ENCODE measurements at regions not wholly inside any gene's neighbourhood (a gene's known extent, or its start where the extent isn't known, plus 50 kb on each side); places are given as distances from the start of the nearest gene placed in this dataset.

DNA sequence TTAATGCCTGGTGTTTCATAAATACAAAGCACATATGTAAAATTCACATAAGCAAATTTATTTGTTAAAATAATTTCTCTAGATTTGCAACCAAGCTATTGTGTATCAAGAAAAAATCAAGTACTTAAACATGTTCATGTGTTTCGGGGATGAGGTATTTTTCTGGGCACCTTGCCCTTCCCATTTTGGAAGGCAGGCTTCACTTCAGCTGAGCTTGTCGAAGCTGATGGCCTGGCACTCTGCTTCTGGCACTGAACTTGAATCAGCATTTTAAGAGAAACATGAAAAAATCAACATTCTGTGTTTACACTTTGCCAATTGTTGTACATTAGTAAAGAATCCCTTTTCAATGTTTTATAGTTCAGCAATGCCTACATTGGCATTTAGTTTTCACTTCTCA lies 179.1 kb upstream of the STEAP4 start:
- TF ChIP-seq, protein P1, sequence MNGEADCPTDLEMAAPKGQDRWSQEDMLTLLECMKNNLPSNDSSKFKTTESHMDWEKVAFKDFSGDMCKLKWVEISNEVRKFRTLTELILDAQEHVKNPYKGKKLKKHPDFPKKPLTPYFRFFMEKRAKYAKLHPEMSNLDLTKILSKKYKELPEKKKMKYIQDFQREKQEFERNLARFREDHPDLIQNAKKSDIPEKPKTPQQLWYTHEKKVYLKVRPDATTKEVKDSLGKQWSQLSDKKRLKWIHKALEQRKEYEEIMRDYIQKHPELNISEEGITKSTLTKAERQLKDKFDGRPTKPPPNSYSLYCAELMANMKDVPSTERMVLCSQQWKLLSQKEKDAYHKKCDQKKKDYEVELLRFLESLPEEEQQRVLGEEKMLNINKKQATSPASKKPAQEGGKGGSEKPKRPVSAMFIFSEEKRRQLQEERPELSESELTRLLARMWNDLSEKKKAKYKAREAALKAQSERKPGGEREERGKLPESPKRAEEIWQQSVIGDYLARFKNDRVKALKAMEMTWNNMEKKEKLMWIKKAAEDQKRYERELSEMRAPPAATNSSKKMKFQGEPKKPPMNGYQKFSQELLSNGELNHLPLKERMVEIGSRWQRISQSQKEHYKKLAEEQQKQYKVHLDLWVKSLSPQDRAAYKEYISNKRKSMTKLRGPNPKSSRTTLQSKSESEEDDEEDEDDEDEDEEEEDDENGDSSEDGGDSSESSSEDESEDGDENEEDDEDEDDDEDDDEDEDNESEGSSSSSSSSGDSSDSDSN (CRISPR knock-in tag; IDR thresholded peaks at IDR 0.05) = no peak
- TF ChIP-seq MXI1 (IDR thresholded peaks at IDR 0.05; ENCODE audit: borderline replicate concordance, low read depth, low read length) = no peak
- TF ChIP-seq NR2C2 (CRISPR knock-in tag; IDR thresholded peaks at IDR 0.05; ENCODE audit: borderline replicate concordance) = no peak
- no peak for TF ChIP-seq POLR2AphosphoS2 (IDR thresholded peaks at IDR 0.05; ENCODE audit: low read depth, low read length)
- TF ChIP-seq, protein P2, sequence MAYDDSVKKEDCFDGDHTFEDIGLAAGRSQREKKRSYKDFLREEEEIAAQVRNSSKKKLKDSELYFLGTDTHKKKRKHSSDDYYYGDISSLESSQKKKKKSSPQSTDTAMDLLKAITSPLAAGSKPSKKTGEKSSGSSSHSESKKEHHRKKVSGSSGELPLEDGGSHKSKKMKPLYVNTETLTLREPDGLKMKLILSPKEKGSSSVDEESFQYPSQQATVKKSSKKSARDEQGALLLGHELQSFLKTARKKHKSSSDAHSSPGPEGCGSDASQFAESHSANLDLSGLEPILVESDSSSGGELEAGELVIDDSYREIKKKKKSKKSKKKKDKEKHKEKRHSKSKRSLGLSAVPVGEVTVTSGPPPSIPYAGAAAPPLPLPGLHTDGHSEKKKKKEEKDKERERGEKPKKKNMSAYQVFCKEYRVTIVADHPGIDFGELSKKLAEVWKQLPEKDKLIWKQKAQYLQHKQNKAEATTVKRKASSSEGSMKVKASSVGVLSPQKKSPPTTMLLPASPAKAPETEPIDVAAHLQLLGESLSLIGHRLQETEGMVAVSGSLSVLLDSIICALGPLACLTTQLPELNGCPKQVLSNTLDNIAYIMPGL (CRISPR knock-in tag; IDR thresholded peaks at IDR 0.05; ENCODE audit: borderline replicate concordance in 1 of 2, low read depth in 1 of 2) = no peak
- TF ChIP-seq, protein P3, sequence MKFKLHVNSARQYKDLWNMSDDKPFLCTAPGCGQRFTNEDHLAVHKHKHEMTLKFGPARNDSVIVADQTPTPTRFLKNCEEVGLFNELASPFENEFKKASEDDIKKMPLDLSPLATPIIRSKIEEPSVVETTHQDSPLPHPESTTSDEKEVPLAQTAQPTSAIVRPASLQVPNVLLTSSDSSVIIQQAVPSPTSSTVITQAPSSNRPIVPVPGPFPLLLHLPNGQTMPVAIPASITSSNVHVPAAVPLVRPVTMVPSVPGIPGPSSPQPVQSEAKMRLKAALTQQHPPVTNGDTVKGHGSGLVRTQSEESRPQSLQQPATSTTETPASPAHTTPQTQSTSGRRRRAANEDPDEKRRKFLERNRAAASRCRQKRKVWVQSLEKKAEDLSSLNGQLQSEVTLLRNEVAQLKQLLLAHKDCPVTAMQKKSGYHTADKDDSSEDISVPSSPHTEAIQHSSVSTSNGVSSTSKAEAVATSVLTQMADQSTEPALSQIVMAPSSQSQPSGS (CRISPR knock-in tag; IDR thresholded peaks at IDR 0.05) = no peak
- TF ChIP-seq FOXM1 (CRISPR knock-in tag; IDR thresholded peaks at IDR 0.05) = no peak
- TF ChIP-seq, protein P4, sequence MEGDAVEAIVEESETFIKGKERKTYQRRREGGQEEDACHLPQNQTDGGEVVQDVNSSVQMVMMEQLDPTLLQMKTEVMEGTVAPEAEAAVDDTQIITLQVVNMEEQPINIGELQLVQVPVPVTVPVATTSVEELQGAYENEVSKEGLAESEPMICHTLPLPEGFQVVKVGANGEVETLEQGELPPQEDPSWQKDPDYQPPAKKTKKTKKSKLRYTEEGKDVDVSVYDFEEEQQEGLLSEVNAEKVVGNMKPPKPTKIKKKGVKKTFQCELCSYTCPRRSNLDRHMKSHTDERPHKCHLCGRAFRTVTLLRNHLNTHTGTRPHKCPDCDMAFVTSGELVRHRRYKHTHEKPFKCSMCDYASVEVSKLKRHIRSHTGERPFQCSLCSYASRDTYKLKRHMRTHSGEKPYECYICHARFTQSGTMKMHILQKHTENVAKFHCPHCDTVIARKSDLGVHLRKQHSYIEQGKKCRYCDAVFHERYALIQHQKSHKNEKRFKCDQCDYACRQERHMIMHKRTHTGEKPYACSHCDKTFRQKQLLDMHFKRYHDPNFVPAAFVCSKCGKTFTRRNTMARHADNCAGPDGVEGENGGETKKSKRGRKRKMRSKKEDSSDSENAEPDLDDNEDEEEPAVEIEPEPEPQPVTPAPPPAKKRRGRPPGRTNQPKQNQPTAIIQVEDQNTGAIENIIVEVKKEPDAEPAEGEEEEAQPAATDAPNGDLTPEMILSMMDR (CRISPR knock-in tag; IDR thresholded peaks at IDR 0.05) = no peak
- no peak for TF ChIP-seq MAZ (IDR thresholded peaks at IDR 0.05; ENCODE audit: borderline replicate concordance, low read depth, low read length)
- no peak for TF ChIP-seq MAZ (CRISPR knock-in tag; IDR thresholded peaks at IDR 0.05; ENCODE audit: low read depth)
- TF ChIP-seq POLR2A (IDR thresholded peaks at IDR 0.05; ENCODE audit: insufficient read depth in 1 of 2, low read depth in 2 of 2, low read length in 2 of 2) = no peak
- no peak for TF ChIP-seq RAD21 (CRISPR knock-in tag; IDR thresholded peaks at IDR 0.05)
- TF ChIP-seq SETDB1 (CRISPR knock-in tag; IDR thresholded peaks at IDR 0.05; ENCODE audit: borderline replicate concordance) = no peak
